HepG2 (cell line): ENCODE measurements at regions not wholly inside any gene's neighbourhood (a gene's known extent, or its start where the extent isn't known, plus 50 kb on each side); places are given as distances from the start of the nearest gene placed in this dataset.

Source experiments
- ATAC-seq: fragments of 200-7000 bp; cut with Tn5 transposase; 3 replicates; pipeline ENCODE4 v1.9.1; 2020; ENCODE audit warnings: mild to moderate bottlenecking, moderate library complexity
- BruUV-seq: library from RNA; stranded (reverse); fragments of 400-500 nt; replicated peaks from 2 replicates; lab custom pipeline; 2021; lab: Mats Ljungman, UMichigan
- CTCF ChIA-PET: fragments of 300-600 bp; formaldehyde crosslinking; extraction: SDS; loops from one replicate; lab custom pipeline; 2021; ENCODE audit warnings: low total read pairs, inconsistent platforms, low intra/inter-chr PET ratio; lab: Yijun Ruan, JAX
- POLR2A ChIA-PET: fragments of 350-600 bp; sonication (Branson Sonifier 250); formaldehyde crosslinking; loops from one replicate; lab custom pipeline; 2020; ENCODE audit warnings: antibody characterized with exemption, inconsistent platforms; lab: Yijun Ruan, JAX
- DNase-seq: peaks from one replicate; pipeline ENCODE4 v3.0.0-alpha.2; 2015; ENCODE audit warnings: low spot score
- FAIRE-seq: peaks from 3 replicates; lab custom pipeline; 2011; peaks lifted over from hg19 to GRCh38; lab: Jason Lieb, UNC
- H2AFZ ChIP-seq: one replicate; pipeline ENCODE4 v1.6.1; 2011; ENCODE audit warnings: low read length, inconsistent platforms
- H3K27ac ChIP-seq: fragments of 300-600 bp; 3 replicates; pipeline ENCODE4 v1.8.0; 2011; ENCODE audit warnings: mixed run types, mild to moderate bottlenecking, mixed read lengths, low read length, inconsistent platforms; ENCODE audit not compliant: insufficient read depth; ENCODE audit errors: extremely low read length
- H3K27me3 ChIP-seq, 2 experiments: fragments of 200-600 bp in 1 of 2; 2 replicates in 1 of 2; 3 replicates in 1 of 2; pipeline versions ENCODE4 v1.6.0 to v1.8.0; 2011; ENCODE audit warnings: low read length in 2 of 2, mild to moderate bottlenecking in 2 of 2, moderate library complexity in 2 of 2, inconsistent platforms in 1 of 2; ENCODE audit not compliant: insufficient read depth in 2 of 2, control insufficient read depth in 1 of 2
- H3K36me3 ChIP-seq, 2 experiments: fragments of 200-600 bp in 1 of 2; replicated peaks in 1 of 2; 2 replicates in 1 of 2; 3 replicates in 1 of 2; pipeline versions ENCODE4 v1.5.1 to v1.8.0; 2011; ENCODE audit warnings: low read length in 2 of 2, inconsistent platforms in 1 of 2; ENCODE audit not compliant: insufficient read depth in 2 of 2, control insufficient read depth in 1 of 2
- H3K4me1 ChIP-seq: 2 replicates; pipeline ENCODE4 v1.5.1; 2012; ENCODE audit warnings: low read length, inconsistent platforms; ENCODE audit not compliant: insufficient read depth
- H3K4me2 ChIP-seq: 2 replicates; pipeline ENCODE4 v1.6.0; 2011; ENCODE audit warnings: low read depth, low read length, inconsistent platforms
- H3K4me3 ChIP-seq, 3 experiments: fragments of 200-600 bp in 1 of 3; sonication (generic), shearing (Covaris generic) in 1 of 3; replicated peaks in 1 of 3; 2 replicates each; pipeline ENCODE4 v1.5.1; 2011 to 2016; ENCODE audit warnings: low read length in 3 of 3, inconsistent platforms in 2 of 3, low read depth in 2 of 3, mild to moderate bottlenecking in 2 of 3, control low read depth in 1 of 3, mixed read lengths in 1 of 3; ENCODE audit not compliant: insufficient read depth in 1 of 3
- H3K79me2 ChIP-seq: one replicate; pipeline ENCODE4 v1.6.1; 2011; ENCODE audit warnings: low read length, inconsistent platforms; ENCODE audit not compliant: insufficient read depth
- H3K9ac ChIP-seq: 2 replicates; pipeline ENCODE4 v1.6.0; 2011; ENCODE audit warnings: mild to moderate bottlenecking, low read depth, low read length, inconsistent platforms; ENCODE audit not compliant: insufficient read depth
- H3K9me3 ChIP-seq: 2 replicates; pipeline ENCODE4 v1.5.1; 2012; ENCODE audit warnings: mild to moderate bottlenecking, low read length
- H4K20me1 ChIP-seq: 2 replicates; pipeline ENCODE4 v1.6.0; 2011; ENCODE audit warnings: inconsistent platforms, mild to moderate bottlenecking, low read length, moderate library complexity; ENCODE audit not compliant: insufficient read depth
- CERS6 ChIP-seq: sonication (generic); formaldehyde crosslinking; IDR thresholded peaks from 2 replicates; pipeline ENCODE4 v1.5.0; 2020; ENCODE audit warnings: missing genetic modification reagents
- MTA1 ChIP-seq: sonication (generic); formaldehyde crosslinking; IDR thresholded peaks from 2 replicates; pipeline ENCODE4 v1.4.0; 2020; ENCODE audit warnings: missing genetic modification reagents, mild to moderate bottlenecking, borderline replicate concordance
- RXRB ChIP-seq: IDR thresholded peaks from 2 replicates; pipeline ENCODE4 v1.6.1; 2016; ENCODE audit warnings: borderline replicate concordance, missing genetic modification reagents, missing compliant biosample characterization
- TBX2 ChIP-seq: sonication (generic); formaldehyde crosslinking; IDR thresholded peaks from 2 replicates; pipeline ENCODE4 v1.5.0; 2020; ENCODE audit warnings: missing genetic modification reagents, mild to moderate bottlenecking, borderline replicate concordance
- ZBTB46 ChIP-seq: sonication (generic); formaldehyde crosslinking; IDR thresholded peaks from 2 replicates; pipeline ENCODE4 v1.4.0; 2020; ENCODE audit warnings: mild to moderate bottlenecking, missing genetic modification reagents, borderline replicate concordance
- ZNF205 ChIP-seq: IDR thresholded peaks from 2 replicates; pipeline ENCODE4 v1.6.1; 2018; ENCODE audit warnings: missing biosample characterization, missing genetic modification reagents
- ZNF326 ChIP-seq: sonication (generic); formaldehyde crosslinking; IDR thresholded peaks from 2 replicates; pipeline ENCODE4 v1.4.0; 2020; ENCODE audit warnings: missing genetic modification reagents, borderline replicate concordance
- WGBS: methylation state at CpG from one replicate; pipeline ENCODE4 v1.1.6; 2017; ENCODE audit warnings: low lambda C conversion rate; 5-methylcytosine and 5-hydroxymethylcytosine counted together
- in situ Hi-C: cut with HindIII; loops from 2 replicates; pipeline ENCODE4 v1.10.0; 2017; ENCODE audit warnings: low pct_unique_long_range_greater_than_20kb; ENCODE audit not compliant: extremely low pct_ligation_motif_present
- intact Hi-C: fragments of 100-400 bp; cut with micrococcal nuclease; formaldehyde crosslinking; loops from one replicate; pipeline ENCODE4 v1.10.0; 2022; ENCODE audit not compliant: unreplicated experiment

GRCh38 chr7:98729121-98729520 is 112.0 kb downstream of the NPTX2 start:
- POLR2A ChIA-PET = no interaction called here
- ATAC-seq (no peak), FAIRE-seq (no peak), DNase-seq (no peak)
- H3K9ac ChIP-seq = no peak overlapping the region
- 2% methylated on average over 7 of the region's 7 CpGs for WGBS
- BruUV-seq = no TSS peak
- CTCF ChIA-PET = no interaction called here
- no peak overlapping the region for H3K27ac ChIP-seq
- H3K4me1 ChIP-seq = no peaks in the 10 kb centered on the region
- no peak overlapping the region for H3K4me2 ChIP-seq
- peaks cover 0 to 12% of the 10 kb centered on the region in 2 experiments; a peak in 3 of 5 replicates for H3K27me3 ChIP-seq
- no peak overlapping the region for H3K4me3 ChIP-seq
- TF ChIP-seq RXRB (CRISPR knock-in tag) (no peak), ZNF205 (CRISPR knock-in tag) (no peak), MTA1 (CRISPR knock-in tag) (no peak), ZNF326 (CRISPR knock-in tag) (no peak), ZBTB46 (no peak), TBX2 (CRISPR knock-in tag) (no peak), CERS6 (CRISPR knock-in tag) (no peak)
- no peaks in the 10 kb centered on the region for H4K20me1 ChIP-seq
- no peaks in the 10 kb centered on the region for H3K79me2 ChIP-seq
- no peak overlapping the region for H2AFZ ChIP-seq
- intact Hi-C loops (no loop called here), in situ Hi-C loops (no loop called here)
- no peaks in the 10 kb centered on the region for H3K36me3 ChIP-seq
- H3K9me3 ChIP-seq = peaks cover 4% of the 10 kb centered on the region; the same call in 1 of the 2 replicates
